CD4-positive, alpha-beta T cell treated with Interleukin-12 subunit alpha and Interleukin-12 subunit beta, for 1 hour (primary cell): ENCODE measurements at regions not wholly inside any gene's neighbourhood (a gene's known extent, or its start where the extent isn't known, plus 50 kb on each side); places are given as distances from the start of the nearest gene placed in this dataset.

Experiments
- DNase-seq: peaks from one replicate; pipeline ENCODE4 v3.0.0-alpha.2; 2020

GRCh38 chr1:22246755-22247480 is 104.0 kb upstream of the WNT4 start:
- DNase-seq: no peak

- DNase-seq: no peak
Measured at GRCh38 chr1:22247527-22248245, 104.8 kb upstream of the WNT4 start.

GRCh38 chr1:22248746-22249145 is 105.8 kb upstream of the WNT4 start:
- DNase-seq: no peak

GRCh38 chr1:22249928-22250680 is 107.2 kb upstream of the WNT4 start:
- no peak for DNase-seq

- DNase-seq: no peak
Measured at GRCh38 chr1:22250724-22251123, 107.8 kb upstream of the WNT4 start.

GRCh38 chr1:22252251-22252650 is 109.4 kb upstream of the WNT4 start:
- DNase-seq: no peak

GRCh38 chr1:22253012-22253790 is 110.3 kb upstream of the WNT4 start:
- no peak for DNase-seq

GRCh38 chr1:22254756-22255155 is 111.9 kb upstream of the WNT4 start:
- no peak for DNase-seq

- no peak for DNase-seq
Measured at GRCh38 chr1:22255341-22256212, 112.7 kb upstream of the WNT4 start.

GRCh38 chr1:22256213-22256512 is 113.3 kb upstream of the WNT4 start:
- DNase-seq: no peak

GRCh38 chr1:22257290-22258275 is 114.7 kb upstream of the WNT4 start:
- DNase-seq: no peak

- no peak for DNase-seq
Measured at GRCh38 chr1:22258698-22259097, 115.8 kb upstream of the WNT4 start.

- DNase-seq: no peak
Measured at GRCh38 chr1:22259551-22260282, 116.8 kb upstream of the WNT4 start.

GRCh38 chr1:22260860-22261432 is 118.0 kb upstream of the WNT4 start:
- no peak for DNase-seq

GRCh38 chr1:22261580-22261979 is 118.7 kb upstream of the WNT4 start:
- no peak for DNase-seq

GRCh38 chr1:22262583-22262982 is 119.7 kb upstream of the WNT4 start:
- DNase-seq: no peak

GRCh38 chr1:22263359-22263758 is 120.5 kb upstream of the WNT4 start:
- DNase-seq: no peak

GRCh38 chr1:22264464-22265341 is 121.8 kb upstream of the WNT4 start:
- DNase-seq: no peak

GRCh38 chr1:22266141-22266540 is 123.2 kb upstream of the WNT4 start:
- DNase-seq: no peak
